Fibroblast of skin of left quadriceps (primary cell): ENCODE measurements at regions not wholly inside any gene's neighbourhood (a gene's known extent, or its start where the extent isn't known, plus 50 kb on each side); places are given as distances from the start of the nearest gene placed in this dataset.
"Not testable (repeated sequence)": the region's sequence is repeated elsewhere in the genome, so short reads cannot be mapped to it uniquely, and the experiment has no call there.

Source experiments
- DNase-seq, 2 experiments: peaks; one replicate each; pipeline ENCODE4 v3.0.0-alpha.2; 2013; ENCODE audit warnings: low read depth in 2 of 2

GRCh38 chr15:69860921-69861320 lies 236.8 kb downstream of the TLE3 start:
- no peak for DNase-seq

GRCh38 chr15:69861331-69862171 lies 236.2 kb downstream of the TLE3 start:
- no peak for DNase-seq

- no peak for DNase-seq
Observed at GRCh38 chr15:69862540-69862939, 235.2 kb downstream of the TLE3 start.

GRCh38 chr15:69863446-69863845 lies 234.3 kb downstream of the TLE3 start:
- DNase-seq, result no peak

GRCh38 chr15:69865369-69865768 lies 232.3 kb downstream of the TLE3 start:
- no peak for DNase-seq

- DNase-seq, result no peak
Observed at GRCh38 chr15:69868756-69869155, 229.0 kb downstream of the TLE3 start.

GRCh38 chr15:69869291-69869690 lies 228.4 kb downstream of the TLE3 start:
- no peak for DNase-seq

- DNase-seq, result no peak
Observed at GRCh38 chr15:69869881-69870505, 227.7 kb downstream of the TLE3 start.

GRCh38 chr15:69871511-69872134 lies 226.1 kb downstream of the TLE3 start:
- no peak for DNase-seq

GRCh38 chr15:69873807-69874206 lies 223.9 kb downstream of the TLE3 start:
- DNase-seq, result no peak

GRCh38 chr15:69874321-69874720 lies 223.4 kb downstream of the TLE3 start:
- DNase-seq, result no peak

GRCh38 chr15:69876064-69876940 lies 221.4 kb downstream of the TLE3 start:
- no peak for DNase-seq

GRCh38 chr15:69879963-69880362 lies 217.8 kb downstream of the TLE3 start:
- DNase-seq, result not testable (repeated sequence)

- DNase-seq, result no peak
Observed at GRCh38 chr15:69880571-69881301, 217.0 kb downstream of the TLE3 start.

- no peak for DNase-seq
Observed at GRCh38 chr15:69881302-69881670, 216.4 kb downstream of the TLE3 start.

- DNase-seq, result no peak
Observed at GRCh38 chr15:69881766-69882165, 216.0 kb downstream of the TLE3 start.

- DNase-seq, result no peak
Observed at GRCh38 chr15:69883306-69883705, 214.4 kb downstream of the TLE3 start.

GRCh38 chr15:69885173-69885955 lies 212.4 kb downstream of the TLE3 start:
- no peak for DNase-seq

- no peak for DNase-seq
Observed at GRCh38 chr15:69887009-69887408, 210.7 kb downstream of the TLE3 start.

GRCh38 chr15:69887553-69887952 lies 210.2 kb downstream of the TLE3 start:
- no peak for DNase-seq
